NT2/D1 (cell line): ENCODE measurements at regions not wholly inside any gene's neighbourhood (a gene's known extent, or its start where the extent isn't known, plus 50 kb on each side); places are given as distances from the start of the nearest gene placed in this dataset.

ENCODE experiments used
- YY1 ChIP-seq: IDR thresholded peaks from 2 replicates; pipeline ENCODE4 v1.6.1; 2011; ENCODE audit not compliant: insufficient read length, insufficient read depth
- ZNF274 ChIP-seq: IDR thresholded peaks from 2 replicates; pipeline ENCODE4 v1.6.1; 2011; ENCODE audit warnings: mild to moderate bottlenecking, low read depth, low read length

DNA sequence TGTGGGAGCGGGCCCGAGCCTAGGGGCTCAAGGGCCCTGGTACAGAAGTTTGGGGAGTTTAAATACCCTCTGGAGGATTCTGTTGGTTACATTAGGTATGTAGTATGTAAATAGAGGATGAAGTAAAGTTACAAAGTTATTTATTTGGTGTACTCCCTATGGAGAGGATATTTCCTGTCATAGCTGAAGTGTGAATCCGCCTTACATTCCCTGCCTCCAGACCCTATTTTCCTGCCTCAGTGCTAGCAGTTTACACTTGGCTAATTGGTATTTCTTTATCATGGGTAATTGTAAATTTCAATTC lies 60.6 kb upstream of the KLF14 start:
- TF ChIP-seq ZNF274 (no peak), YY1 (no peak)
